ENCODE measurements at regions not wholly inside any gene's neighbourhood (a gene's known extent, or its start where the extent isn't known, plus 50 kb on each side); places are given as distances from the start of the nearest gene placed in this dataset.

- TF ChIP-seq, protein P1, sequence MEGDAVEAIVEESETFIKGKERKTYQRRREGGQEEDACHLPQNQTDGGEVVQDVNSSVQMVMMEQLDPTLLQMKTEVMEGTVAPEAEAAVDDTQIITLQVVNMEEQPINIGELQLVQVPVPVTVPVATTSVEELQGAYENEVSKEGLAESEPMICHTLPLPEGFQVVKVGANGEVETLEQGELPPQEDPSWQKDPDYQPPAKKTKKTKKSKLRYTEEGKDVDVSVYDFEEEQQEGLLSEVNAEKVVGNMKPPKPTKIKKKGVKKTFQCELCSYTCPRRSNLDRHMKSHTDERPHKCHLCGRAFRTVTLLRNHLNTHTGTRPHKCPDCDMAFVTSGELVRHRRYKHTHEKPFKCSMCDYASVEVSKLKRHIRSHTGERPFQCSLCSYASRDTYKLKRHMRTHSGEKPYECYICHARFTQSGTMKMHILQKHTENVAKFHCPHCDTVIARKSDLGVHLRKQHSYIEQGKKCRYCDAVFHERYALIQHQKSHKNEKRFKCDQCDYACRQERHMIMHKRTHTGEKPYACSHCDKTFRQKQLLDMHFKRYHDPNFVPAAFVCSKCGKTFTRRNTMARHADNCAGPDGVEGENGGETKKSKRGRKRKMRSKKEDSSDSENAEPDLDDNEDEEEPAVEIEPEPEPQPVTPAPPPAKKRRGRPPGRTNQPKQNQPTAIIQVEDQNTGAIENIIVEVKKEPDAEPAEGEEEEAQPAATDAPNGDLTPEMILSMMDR (IDR thresholded peaks at IDR 0.05): no peak
- Histone ChIP-seq H3K36me3 (no peaks in the 10 kb centered on the region), H3K4me1 (ENCODE audit: control insufficient read depth in 1 of 2, insufficient read depth in 1 of 2, low read depth in 1 of 2, low read length in 1 of 2) (no peaks in the 10 kb centered on the region), H3K9me3 (no peaks in the 10 kb centered on the region), H3K27me3 (no peaks in the 10 kb centered on the region), H3K4me3 (ENCODE audit: low read depth in 1 of 2, low read length in 1 of 2) (no peak overlapping the region), H3K27ac (no peak overlapping the region)
Observed at GRCh38 chr18:67417864-67418523, 98.5 kb downstream of the DSEL start.

DNA sequence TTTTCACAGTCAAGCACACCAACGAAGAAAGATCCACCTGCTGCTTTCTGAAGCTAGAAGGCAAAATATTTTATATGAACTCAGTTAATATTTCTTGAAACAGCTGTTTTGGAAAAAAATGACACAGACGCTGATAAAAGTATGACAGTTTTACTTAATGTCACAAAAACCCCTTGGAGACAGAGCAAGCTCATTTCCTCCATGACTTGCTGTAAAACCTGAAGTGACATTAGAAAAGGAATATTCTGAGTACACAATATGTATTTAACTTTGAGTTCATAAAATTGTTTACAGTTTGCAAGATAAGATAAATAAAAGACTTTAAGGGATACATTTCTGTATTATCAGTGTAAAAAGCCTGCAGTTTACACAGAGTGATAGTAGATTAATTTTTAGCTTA is 105.4 kb downstream of the DSEL start:
- no peaks in the 10 kb centered on the region for H3K9me3 ChIP-seq
- H3K4me1 ChIP-seq (ENCODE audit: control insufficient read depth in 1 of 2, insufficient read depth in 1 of 2, low read depth in 1 of 2, low read length in 1 of 2): no peaks in the 10 kb centered on the region
- H3K27me3 ChIP-seq: no peaks in the 10 kb centered on the region
- H3K36me3 ChIP-seq: no peaks in the 10 kb centered on the region
- H3K4me3 ChIP-seq (ENCODE audit: low read depth in 1 of 2, low read length in 1 of 2): no peak overlapping the region
- TF ChIP-seq, protein P1 (IDR thresholded peaks at IDR 0.05): no peak
- no peak overlapping the region for H3K27ac ChIP-seq

- Histone ChIP-seq H3K4me3 (ENCODE audit: low read depth in 1 of 2, low read length in 1 of 2) (no peak overlapping the region), H3K27ac (no peak overlapping the region), H3K4me1 (ENCODE audit: control insufficient read depth in 1 of 2, insufficient read depth in 1 of 2, low read depth in 1 of 2, low read length in 1 of 2) (no peaks in the 10 kb centered on the region), H3K9me3 (no peaks in the 10 kb centered on the region), H3K36me3 (no peaks in the 10 kb centered on the region), H3K27me3 (no peaks in the 10 kb centered on the region)
- TF ChIP-seq, protein P1 (IDR thresholded peaks at IDR 0.05): no peak
Observed at GRCh38 chr18:67410075-67411070, 106.1 kb downstream of the DSEL start.

DNA sequence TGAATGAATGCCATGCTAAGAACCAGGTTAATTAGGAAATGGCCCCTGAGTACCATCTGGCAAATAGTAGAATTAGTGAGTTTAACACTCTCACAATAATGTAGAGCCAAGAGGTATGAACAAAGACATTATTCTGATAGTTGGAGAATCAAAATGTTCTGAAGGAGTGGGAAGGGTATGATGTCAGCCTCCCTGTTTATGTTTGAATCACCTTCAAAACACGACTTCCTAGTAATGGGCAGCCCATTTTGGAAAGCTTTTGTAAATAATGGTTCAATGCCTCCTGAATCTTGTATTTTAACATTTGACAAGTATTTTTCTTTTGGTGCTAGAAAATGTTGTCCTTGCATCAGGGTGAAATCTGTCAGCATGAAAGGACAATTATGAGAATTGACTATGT is 108.3 kb downstream of the DSEL start:
- TF ChIP-seq, protein P1 (IDR thresholded peaks at IDR 0.05): no peak
- no peak overlapping the region for H3K27ac ChIP-seq
- H3K4me1 ChIP-seq (ENCODE audit: control insufficient read depth in 1 of 2, insufficient read depth in 1 of 2, low read depth in 1 of 2, low read length in 1 of 2): no peaks in the 10 kb centered on the region
- no peaks in the 10 kb centered on the region for H3K27me3 ChIP-seq
- H3K36me3 ChIP-seq: no peaks in the 10 kb centered on the region
- no peak overlapping the region for H3K4me3 ChIP-seq (ENCODE audit: low read depth in 1 of 2, low read length in 1 of 2)
- H3K9me3 ChIP-seq: no peaks in the 10 kb centered on the region

GRCh38 chr18:67406714-67407113 is 109.8 kb downstream of the DSEL start:
- Histone ChIP-seq H3K36me3 (no peaks in the 10 kb centered on the region), H3K4me3 (ENCODE audit: low read depth in 1 of 2, low read length in 1 of 2) (no peak overlapping the region), H3K27ac (no peak overlapping the region), H3K27me3 (no peaks in the 10 kb centered on the region), H3K4me1 (ENCODE audit: control insufficient read depth in 1 of 2, insufficient read depth in 1 of 2, low read depth in 1 of 2, low read length in 1 of 2) (no peaks in the 10 kb centered on the region), H3K9me3 (no peaks in the 10 kb centered on the region)
- TF ChIP-seq, protein P1 (IDR thresholded peaks at IDR 0.05): no peak

Measured in neutrophil (primary cell).